IMR-90 (cell line): ENCODE measurements at regions not wholly inside any gene's neighbourhood (a gene's known extent, or its start where the extent isn't known, plus 50 kb on each side); places are given as distances from the start of the nearest gene placed in this dataset.

Experiments
- ATAC-seq: fragments of 200-7000 bp; cut with Tn5 transposase; 2 replicates; pipeline ENCODE4 v1.9.1; 2020; ENCODE audit warnings: low read depth, mild to moderate bottlenecking, moderate library complexity
- BruUV-seq: library from RNA; stranded (reverse); fragments of 400-500 nt; replicated peaks from 2 replicates; lab custom pipeline; 2021; lab: Mats Ljungman, UMichigan
- CTCF ChIA-PET: fragments of 300-600 bp; formaldehyde crosslinking; extraction: SDS; loops from one replicate; lab custom pipeline; 2021; ENCODE audit warnings: antibody characterized with exemption; lab: Yijun Ruan, JAX
- POLR2A ChIA-PET: fragments of 300-600 bp; sonication (Branson Sonifier 250); formaldehyde crosslinking; loops from one replicate; lab custom pipeline; 2022; ENCODE audit warnings: antibody characterized with exemption; ENCODE audit not compliant: unreplicated experiment; lab: Charles Lee
- DNase-seq: peaks from one replicate; pipeline ENCODE4 v3.0.0; 2013
- H2AFZ ChIP-seq: replicated peaks from 2 replicates; pipeline ENCODE3; 2013; ENCODE audit warnings: low read length, mild to moderate bottlenecking; ENCODE audit not compliant: poor library complexity
- H2AK5ac ChIP-seq: 2 replicates; pipeline ENCODE4 v1.6.1; 2013; ENCODE audit warnings: low read depth, low read length, inconsistent platforms
- H2AK9ac ChIP-seq: replicated peaks from 2 replicates; pipeline ENCODE3; 2013; ENCODE audit warnings: mild to moderate bottlenecking, low read depth, low read length, moderate library complexity; ENCODE audit not compliant: poor library complexity
- H2BK120ac ChIP-seq: 2 replicates; pipeline ENCODE4 v1.6.1; 2013; ENCODE audit warnings: low read depth, low read length, inconsistent platforms
- H2BK15ac ChIP-seq: 3 replicates; pipeline ENCODE4 v1.6.1; 2013; ENCODE audit warnings: low read depth, low read length, inconsistent platforms
- H2BK20ac ChIP-seq: 2 replicates; pipeline ENCODE4 v1.6.1; 2013; ENCODE audit warnings: low read depth, mild to moderate bottlenecking, inconsistent platforms, low read length, moderate library complexity
- H2BK5ac ChIP-seq: 2 replicates; pipeline ENCODE4 v1.6.1; 2013; ENCODE audit warnings: mild to moderate bottlenecking, low read depth, low read length, inconsistent platforms; ENCODE audit not compliant: poor library complexity, severe bottlenecking
- H3K14ac ChIP-seq: replicated peaks from 2 replicates; pipeline ENCODE4 v1.6.1; 2013; ENCODE audit warnings: low read depth, low read length, inconsistent platforms
- H3K18ac ChIP-seq: 2 replicates; pipeline ENCODE4 v1.6.1; 2013; ENCODE audit warnings: low read depth, low read length, control low read depth
- H3K23ac ChIP-seq: 2 replicates; pipeline ENCODE4 v1.6.1; 2013; ENCODE audit warnings: low read depth, low read length, inconsistent platforms
- H3K27ac ChIP-seq: 2 replicates; pipeline ENCODE4 v1.5.1; 2013; ENCODE audit warnings: mild to moderate bottlenecking, control low read depth, low read length; ENCODE audit not compliant: insufficient read depth
- H3K27me3 ChIP-seq: 2 replicates; pipeline ENCODE4 v1.6.1; 2013; ENCODE audit warnings: low read length; ENCODE audit not compliant: control insufficient read depth, insufficient read depth
- H3K36me3 ChIP-seq: 2 replicates; pipeline ENCODE4 v1.6.1; 2013; ENCODE audit warnings: low read length, mixed read lengths; ENCODE audit not compliant: control insufficient read depth, insufficient read depth
- H3K4ac ChIP-seq: 2 replicates; pipeline ENCODE4 v1.6.1; 2013; ENCODE audit warnings: low read depth, low read length, inconsistent platforms
- H3K4me1 ChIP-seq: 2 replicates; pipeline ENCODE4 v1.6.1; 2013; ENCODE audit warnings: low read length, mixed read lengths; ENCODE audit not compliant: control insufficient read depth, insufficient read depth
- H3K4me2 ChIP-seq: 2 replicates; pipeline ENCODE4 v1.6.1; 2013; ENCODE audit warnings: low read depth, mild to moderate bottlenecking, control low read depth, low read length, moderate library complexity
- H3K4me3 ChIP-seq: 2 replicates; pipeline ENCODE4 v1.5.1; 2013; ENCODE audit warnings: low read depth, mild to moderate bottlenecking, control low read depth, low read length, moderate library complexity; ENCODE audit not compliant: insufficient read depth
- H3K56ac ChIP-seq: 2 replicates; pipeline ENCODE4 v1.6.1; 2013; ENCODE audit warnings: low read length, inconsistent platforms; ENCODE audit not compliant: insufficient read depth; ENCODE audit errors: extremely low read depth
- H3K79me1 ChIP-seq, 2 experiments: 2 replicates each; pipeline ENCODE4 v1.6.1; 2013; ENCODE audit warnings: low read length in 2 of 2, inconsistent platforms in 1 of 2, low read depth in 1 of 2
- H3K9ac ChIP-seq: 2 replicates; pipeline ENCODE4 v1.6.1; 2013; ENCODE audit warnings: low read depth, low read length, control low read depth
- H3K9me1 ChIP-seq: 2 replicates; pipeline ENCODE4 v1.6.1; 2013; ENCODE audit warnings: low read length, inconsistent platforms; ENCODE audit not compliant: insufficient read depth
- H3K9me3 ChIP-seq: 2 replicates; pipeline ENCODE4 v1.6.1; 2013; ENCODE audit warnings: low read length; ENCODE audit not compliant: control insufficient read depth, insufficient read depth
- H4K20me1 ChIP-seq: 2 replicates; pipeline ENCODE4 v1.6.1; 2013; ENCODE audit warnings: low read length, inconsistent platforms; ENCODE audit not compliant: insufficient read depth
- H4K5ac ChIP-seq: 2 replicates; pipeline ENCODE4 v1.6.1; 2013; ENCODE audit warnings: mild to moderate bottlenecking, low read depth, low read length, control low read depth
- H4K8ac ChIP-seq, 2 experiments: 2 replicates each; pipeline ENCODE4 v1.6.1; 2013; ENCODE audit warnings: low read depth in 2 of 2, low read length in 2 of 2, control low read depth in 1 of 2, inconsistent platforms in 1 of 2
- H4K91ac ChIP-seq: 2 replicates; pipeline ENCODE4 v1.6.1; 2013; ENCODE audit warnings: low read depth, low read length, inconsistent platforms; ENCODE audit not compliant: insufficient read depth
- CEBPB ChIP-seq: IDR thresholded peaks from 2 replicates; pipeline ENCODE4 v1.6.1; 2012; ENCODE audit warnings: low read depth, low read length, improper control_type of control experiment
- ELK1 ChIP-seq: fragments of 150-350 bp; IDR thresholded peaks from 2 replicates; pipeline ENCODE4 v1.6.1; 2016; ENCODE audit warnings: low read depth, mild to moderate bottlenecking, low read length, moderate library complexity, borderline replicate concordance
- FOS ChIP-seq: fragments of 150-350 bp; IDR thresholded peaks from 2 replicates; pipeline ENCODE4 v1.6.1; 2016; ENCODE audit warnings: low read depth, low read length
- MAZ ChIP-seq: IDR thresholded peaks from 2 replicates; pipeline ENCODE4 v1.6.1; 2012; ENCODE audit warnings: low read depth, mild to moderate bottlenecking, low read length, improper control_type of control experiment, moderate library complexity, borderline replicate concordance
- MXI1 ChIP-seq: IDR thresholded peaks from 2 replicates; pipeline ENCODE4 v1.6.1; 2012; ENCODE audit warnings: low read depth, mild to moderate bottlenecking, low read length, moderate library complexity, borderline replicate concordance
- NFE2L2 ChIP-seq: fragments of 150-350 bp; IDR thresholded peaks from 2 replicates; pipeline ENCODE4 v1.6.1; 2016; ENCODE audit warnings: low read depth, mild to moderate bottlenecking, low read length
- POLR2A ChIP-seq: IDR thresholded peaks from 2 replicates; pipeline ENCODE4 v1.6.1; 2012; ENCODE audit warnings: mild to moderate bottlenecking, low read depth, low read length
- RCOR1 ChIP-seq: IDR thresholded peaks from 2 replicates; pipeline ENCODE4 v1.6.1; 2012; ENCODE audit warnings: mild to moderate bottlenecking, low read length, improper control_type of control experiment; ENCODE audit not compliant: insufficient replicate concordance
- SMC3 ChIP-seq: fragments of 150-350 bp; IDR thresholded peaks from 2 replicates; pipeline ENCODE4 v1.6.1; 2016; ENCODE audit warnings: low read depth, mild to moderate bottlenecking, antibody characterized with exemption, low read length, moderate library complexity
- WGBS, 2 experiments: methylation state at CpG; one replicate each; pipeline versions ENCODE4 v1.1.5 to v1.1.7; 2013; ENCODE audit warnings: missing lambda C conversion rate in 2 of 2; ENCODE audit not compliant: insufficient read length in 1 of 2; ENCODE audit errors: extremely low coverage in 2 of 2; 5-methylcytosine and 5-hydroxymethylcytosine counted together
- dilution Hi-C: fragments of 300-500 bp; cut with HindIII; formaldehyde crosslinking; loops from one replicate; pipeline ENCODE4 v1.14.3; 2018; ENCODE audit warnings: low sequenced_read_pairs; ENCODE audit not compliant: unreplicated experiment
- in situ Hi-C: fragments of 300-500 bp; cut with MboI; formaldehyde crosslinking; loops from 3 replicates; pipeline ENCODE4 v1.14.3; 2019; ENCODE audit warnings: low sequenced_read_pairs, inconsistent platforms, mixed read lengths
- intact Hi-C: fragments of 100-400 bp; cut with micrococcal nuclease; formaldehyde crosslinking; loops from 2 replicates; pipeline ENCODE4 v1.10.0; 2022
- TF ChIP-seq, protein P1 (sequence below): conservative IDR thresholded peaks from 2 replicates; pipeline ENCODE4 v1.5.1; 2012; ENCODE audit warnings: mild to moderate bottlenecking, low read depth, low read length, improper control_type of control experiment

GRCh38 chr7:93025389-93025788, 92.4 kb downstream of the SAMD9 start:
- Histone ChIP-seq H4K8ac (no peak overlapping the region), H3K36me3 (no peaks in the 10 kb centered on the region), H2AK5ac (no peak overlapping the region), H3K27me3 (no peaks in the 10 kb centered on the region), H3K4me1 (peaks cover 8% of the 10 kb centered on the region), H2AK9ac (no peak overlapping the region), H4K91ac (no peak overlapping the region), H3K4me3 (no peak overlapping the region), H3K79me1 (no peaks in the 10 kb centered on the region), H3K9me3 (no peaks in the 10 kb centered on the region), H4K5ac (no peak overlapping the region), H2AFZ (no peak overlapping the region), H3K27ac (no peak overlapping the region), H2BK20ac (no peak overlapping the region), H2BK120ac (no peak overlapping the region), H3K18ac (no peak overlapping the region), H4K20me1 (no peaks in the 10 kb centered on the region), H2BK5ac (no peak overlapping the region), H2BK15ac (no peak overlapping the region; the same call in 2 of the 3 replicates), H3K56ac (no peak overlapping the region), H3K14ac (no peak overlapping the region), H3K4ac (no peak overlapping the region), H3K4me2 (no peak overlapping the region), H3K9ac (no peak overlapping the region), H3K23ac (no peak overlapping the region), H3K9me1 (peaks cover 3% of the 10 kb centered on the region; the same call in 1 of the 2 replicates)
- ChIA-PET POLR2A (no interaction called here), CTCF (interaction anchor here (0.6 to 1.1 kb wide), 3 partner anchors 10 to 1943 kb away, joined by 3 to 5 read pairs (median 3); no protein-coding TSS in a partner anchor)
- ATAC-seq: no peak
- no peak for DNase-seq
- BruUV-seq: no TSS peak
- WGBS, 2 experiments: no CpG with 5 or more reads among the region's 2 CpGs
- TF ChIP-seq MXI1 (no peak), NFE2L2 (no peak), CEBPB (no peak), RCOR1 (no peak), MAZ (no peak), FOS (no peak), SMC3 (no peak), ELK1 (no peak), POLR2A (no peak)
- TF ChIP-seq, protein P1, sequence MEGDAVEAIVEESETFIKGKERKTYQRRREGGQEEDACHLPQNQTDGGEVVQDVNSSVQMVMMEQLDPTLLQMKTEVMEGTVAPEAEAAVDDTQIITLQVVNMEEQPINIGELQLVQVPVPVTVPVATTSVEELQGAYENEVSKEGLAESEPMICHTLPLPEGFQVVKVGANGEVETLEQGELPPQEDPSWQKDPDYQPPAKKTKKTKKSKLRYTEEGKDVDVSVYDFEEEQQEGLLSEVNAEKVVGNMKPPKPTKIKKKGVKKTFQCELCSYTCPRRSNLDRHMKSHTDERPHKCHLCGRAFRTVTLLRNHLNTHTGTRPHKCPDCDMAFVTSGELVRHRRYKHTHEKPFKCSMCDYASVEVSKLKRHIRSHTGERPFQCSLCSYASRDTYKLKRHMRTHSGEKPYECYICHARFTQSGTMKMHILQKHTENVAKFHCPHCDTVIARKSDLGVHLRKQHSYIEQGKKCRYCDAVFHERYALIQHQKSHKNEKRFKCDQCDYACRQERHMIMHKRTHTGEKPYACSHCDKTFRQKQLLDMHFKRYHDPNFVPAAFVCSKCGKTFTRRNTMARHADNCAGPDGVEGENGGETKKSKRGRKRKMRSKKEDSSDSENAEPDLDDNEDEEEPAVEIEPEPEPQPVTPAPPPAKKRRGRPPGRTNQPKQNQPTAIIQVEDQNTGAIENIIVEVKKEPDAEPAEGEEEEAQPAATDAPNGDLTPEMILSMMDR: no peak
- intact Hi-C loops (no loop called here), dilution Hi-C loops (no loop called here), in situ Hi-C loops (no loop called here)
